Testis (tissue), 2 donors: ENCODE measurements at regions not wholly inside any gene's neighbourhood (a gene's known extent, or its start where the extent isn't known, plus 50 kb on each side); places are given as distances from the start of the nearest gene placed in this dataset.

Experiments
- CTCF ChIP-seq, 3 experiments: fragments of 450-650 bp in 2 of 3; fragments of 200-600 bp in 1 of 3; sonication (generic) in 1 of 3; IDR thresholded peaks; one replicate each; pipeline ENCODE4 v1.5.1; 2016 to 2019; ENCODE audit warnings: antibody characterized with exemption in 3 of 3, mild to moderate bottlenecking in 2 of 3, moderate library complexity in 1 of 3
- POLR2A ChIP-seq: fragments of 450-650 bp; IDR thresholded peaks from one replicate; pipeline ENCODE4 v1.6.1; 2017; ENCODE audit warnings: antibody characterized with exemption, mild to moderate bottlenecking, moderate library complexity

DNA sequence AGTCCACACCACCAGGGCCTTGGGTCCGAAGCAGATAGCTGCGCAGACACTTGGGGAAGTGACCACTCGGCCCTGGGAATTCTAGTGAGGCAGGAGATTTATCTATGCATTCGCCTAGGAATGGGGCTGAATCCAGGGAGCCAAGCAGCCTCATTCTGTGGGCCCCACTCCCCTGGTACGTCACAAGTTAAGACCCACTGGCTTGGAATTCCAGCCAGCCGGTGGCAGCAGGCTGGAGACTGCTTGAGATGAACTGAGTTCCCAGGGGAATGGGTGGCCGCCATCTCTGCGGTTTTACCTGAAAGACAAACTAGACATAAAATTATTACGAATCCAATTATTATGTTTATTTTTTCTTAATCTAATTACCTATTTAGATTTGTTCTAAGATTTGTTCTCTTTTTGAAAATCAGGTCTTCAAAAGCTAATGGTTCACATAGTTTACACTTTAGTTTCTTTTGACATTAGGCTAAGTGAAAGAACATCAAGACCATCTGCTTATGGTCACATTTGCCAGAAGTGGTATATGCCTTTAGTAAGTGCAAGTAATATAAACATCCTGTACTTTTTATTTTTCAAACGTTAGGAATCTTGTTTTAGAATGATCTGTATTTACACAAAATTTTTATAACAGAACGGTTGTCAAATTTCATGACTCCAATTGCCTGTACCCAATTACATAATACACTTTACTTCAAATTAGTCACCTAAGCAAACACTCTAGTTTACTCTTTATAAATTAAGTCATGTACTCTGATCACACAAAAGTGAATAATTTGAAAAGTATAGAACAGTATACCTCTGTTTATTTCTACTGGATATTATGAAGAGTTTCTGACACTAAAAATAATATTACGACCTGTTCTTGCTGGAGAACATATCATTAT, 74.4 kb downstream of the SLITRK6 start:
- no peak for TF ChIP-seq CTCF (IDR thresholded peaks at IDR 0.05)
- no peak for TF ChIP-seq POLR2A
